NCI-H2171 treated with DMSO at 0.1 percent for 48 hours (cell line): ENCODE measurements at regions not wholly inside any gene's neighbourhood (a gene's known extent, or its start where the extent isn't known, plus 50 kb on each side); places are given as distances from the start of the nearest gene placed in this dataset.
"Not testable (repeated sequence)": the region's sequence is repeated elsewhere in the genome, so short reads cannot be mapped to it uniquely, and the experiment has no call there.

Experiments used
- DNase-seq: peaks from one replicate; lab custom pipeline; 2025; lab: John Stamatoyannopoulos, UW

GRCh38 chr1:76687307-76688175, 179.7 kb upstream of the ST6GALNAC5 start:
- DNase-seq = peak; percentile 3

DNA sequence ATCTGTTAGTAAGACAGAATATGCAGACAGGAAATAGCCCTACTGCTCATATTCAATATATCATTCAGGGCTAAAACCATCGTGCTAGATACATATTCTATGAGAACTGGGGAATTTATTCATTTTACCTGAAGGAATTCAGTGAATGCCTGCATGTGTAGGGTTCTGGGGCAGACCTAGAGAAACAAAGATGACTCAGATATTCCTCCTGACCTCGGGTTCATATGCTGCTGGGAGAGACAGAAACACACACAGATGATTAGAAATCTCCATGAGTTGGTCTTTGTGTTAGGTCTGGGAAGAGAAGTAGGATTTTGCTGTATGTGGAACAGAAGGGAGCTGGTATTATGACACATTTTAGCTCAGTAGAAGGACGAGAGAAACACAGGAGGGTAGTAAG, 176.5 kb upstream of the ST6GALNAC5 start:
- no peak for DNase-seq

DNA sequence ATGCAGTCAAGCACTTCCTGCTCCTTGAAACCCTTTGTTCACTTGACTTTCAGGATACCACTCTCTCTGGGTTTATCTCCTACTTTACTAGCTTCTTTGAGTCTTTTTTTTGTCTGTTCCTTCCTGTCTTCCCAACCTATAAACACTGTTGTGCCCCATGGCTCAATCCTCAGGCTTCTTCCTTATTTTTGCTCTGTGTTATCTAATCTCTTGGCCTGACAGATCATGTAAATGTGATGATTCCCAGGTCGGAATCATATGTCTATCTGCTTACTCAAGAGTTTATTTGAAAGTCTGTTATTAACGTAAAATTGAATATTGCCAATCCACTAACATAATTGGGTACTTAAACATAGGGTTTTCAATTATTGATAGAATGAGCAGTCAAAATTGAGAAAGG, 171.7 kb upstream of the ST6GALNAC5 start:
- no peak for DNase-seq

- DNase-seq = peak; percentile 20
Measured at GRCh38 chr1:76697361-76697760, 169.9 kb upstream of the ST6GALNAC5 start.

DNA sequence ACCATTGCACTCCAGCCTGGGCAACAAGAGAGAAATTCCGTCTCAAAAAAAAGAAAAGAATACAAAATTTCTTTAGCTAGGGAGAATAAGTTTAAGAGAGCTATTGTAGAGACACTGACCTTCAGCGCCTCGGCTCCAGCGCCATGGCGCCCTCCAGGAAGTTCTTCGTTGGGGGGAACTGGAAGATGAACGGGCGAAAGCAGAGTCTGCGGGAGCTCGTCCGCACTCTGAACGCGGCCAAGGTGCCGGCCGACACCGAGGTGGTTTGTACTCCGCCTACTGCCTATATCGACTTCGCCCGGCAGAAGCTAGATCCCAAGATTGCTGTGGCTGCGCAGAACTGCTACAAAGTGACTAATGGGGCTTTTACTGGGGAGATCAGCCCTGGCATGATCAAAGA, 167.6 kb upstream of the ST6GALNAC5 start:
- DNase-seq = not testable (repeated sequence)

DNA sequence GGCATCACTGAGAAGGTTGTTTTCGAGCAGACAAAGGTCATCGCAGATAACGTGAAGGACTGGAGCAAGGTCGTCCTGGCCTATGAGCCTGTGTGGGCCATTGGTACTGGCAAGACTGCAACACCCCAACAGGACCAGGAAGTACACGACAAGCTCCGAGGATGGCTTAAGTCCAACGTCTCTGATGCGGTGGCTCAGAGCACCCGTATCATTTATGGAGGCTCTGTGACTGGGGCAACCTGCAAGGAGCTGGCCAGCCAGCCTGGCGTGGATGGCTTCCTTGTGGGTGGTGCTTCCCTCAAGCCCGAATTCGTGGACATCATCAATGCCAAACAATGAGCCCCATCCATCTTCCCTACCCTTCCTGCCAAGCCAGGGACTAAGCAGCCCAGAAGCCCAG, 167.1 kb upstream of the ST6GALNAC5 start:
- DNase-seq = not testable (repeated sequence)

- DNase-seq = no peak
Measured at GRCh38 chr1:76705560-76705959, 161.7 kb upstream of the ST6GALNAC5 start.

- peak; percentile 8 for DNase-seq
Measured at GRCh38 chr1:76713535-76713934, 153.7 kb upstream of the ST6GALNAC5 start.

- no peak for DNase-seq
Measured at GRCh38 chr1:76715474-76715873, 151.8 kb upstream of the ST6GALNAC5 start.

GRCh38 chr1:76723949-76724348, 143.3 kb upstream of the ST6GALNAC5 start:
- DNase-seq = no peak

DNA sequence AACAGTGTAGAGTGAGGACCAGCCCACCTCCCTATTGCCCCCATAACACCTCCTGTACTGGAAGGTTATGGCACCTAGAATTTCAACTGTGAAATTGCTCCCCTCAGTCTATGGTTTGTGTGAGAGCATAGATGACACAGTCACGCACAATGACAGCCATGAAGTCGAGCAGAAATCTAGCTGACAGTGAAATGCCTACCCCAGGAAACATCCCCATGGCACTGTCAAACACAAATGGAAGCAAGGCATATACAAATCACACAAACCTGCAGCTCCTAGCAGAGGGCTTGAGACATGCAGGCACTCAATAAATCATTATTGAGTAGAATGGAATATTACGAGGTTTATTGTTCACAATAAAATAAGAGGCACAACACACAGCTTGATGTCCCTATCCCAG, 142.5 kb upstream of the ST6GALNAC5 start:
- DNase-seq = no peak

DNA sequence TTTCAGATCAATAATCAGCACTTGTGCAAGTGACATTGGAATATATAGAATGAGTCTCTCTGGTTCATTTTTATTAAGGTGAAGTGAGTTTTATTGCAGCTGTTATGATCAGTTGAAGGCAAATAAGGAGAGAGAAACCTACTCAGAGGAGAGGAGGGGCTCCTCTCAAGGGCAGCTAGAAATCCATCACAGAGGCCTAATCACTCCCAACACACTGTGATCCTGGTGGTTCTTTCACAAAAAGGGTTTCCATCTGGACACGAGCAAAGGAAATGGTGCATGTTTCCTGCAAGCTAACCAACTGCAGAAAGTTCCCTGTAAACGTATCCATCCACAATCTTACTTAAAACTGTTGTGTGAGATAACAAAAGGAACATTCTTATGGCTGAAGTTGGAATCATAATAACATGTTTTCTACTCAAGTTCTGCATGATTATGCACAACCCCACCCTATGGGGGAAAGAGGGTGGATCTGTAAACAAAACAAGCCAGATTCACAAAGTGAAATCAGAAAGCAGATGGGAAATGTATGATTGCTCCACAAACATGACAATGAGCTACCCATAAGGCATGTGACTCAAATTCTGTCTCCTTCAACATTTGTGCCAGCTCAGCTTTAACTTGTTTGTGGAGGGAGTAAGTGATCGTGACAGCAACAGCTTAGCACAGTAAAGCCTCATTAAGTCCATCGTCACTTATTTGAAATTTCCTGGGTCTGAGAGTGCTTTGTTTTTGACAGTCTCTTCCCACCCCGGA, 141.2 kb upstream of the ST6GALNAC5 start:
- peak; percentile 57 for DNase-seq

- DNase-seq = no peak
Measured at GRCh38 chr1:76727520-76727919, 139.8 kb upstream of the ST6GALNAC5 start.

GRCh38 chr1:76729142-76729541, 138.1 kb upstream of the ST6GALNAC5 start:
- no peak for DNase-seq

GRCh38 chr1:76730027-76730426, 137.3 kb upstream of the ST6GALNAC5 start:
- DNase-seq = no peak

GRCh38 chr1:76738355-76738754, 128.9 kb upstream of the ST6GALNAC5 start:
- DNase-seq = not testable (repeated sequence)

DNA sequence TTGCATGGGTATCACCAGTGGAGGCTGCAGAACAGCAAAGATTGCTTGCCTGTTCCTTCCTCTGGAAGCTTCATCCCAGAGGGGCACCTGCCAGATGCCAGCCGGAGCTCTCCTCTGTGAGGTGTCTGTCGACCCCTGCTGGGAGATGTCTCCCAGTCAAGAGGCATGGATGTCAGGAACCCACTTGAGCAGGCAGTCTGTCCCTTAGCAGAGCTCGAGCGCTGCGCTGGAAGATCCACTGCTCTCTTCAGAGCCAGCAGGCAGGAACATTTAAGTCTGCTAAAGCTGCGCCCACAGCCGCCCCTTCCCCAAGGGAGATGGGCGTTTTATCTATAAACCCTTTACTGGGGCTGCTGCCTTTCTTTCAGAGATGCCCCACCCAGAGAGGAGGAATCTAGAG, 126.3 kb upstream of the ST6GALNAC5 start:
- peak; percentile 32 for DNase-seq

DNA sequence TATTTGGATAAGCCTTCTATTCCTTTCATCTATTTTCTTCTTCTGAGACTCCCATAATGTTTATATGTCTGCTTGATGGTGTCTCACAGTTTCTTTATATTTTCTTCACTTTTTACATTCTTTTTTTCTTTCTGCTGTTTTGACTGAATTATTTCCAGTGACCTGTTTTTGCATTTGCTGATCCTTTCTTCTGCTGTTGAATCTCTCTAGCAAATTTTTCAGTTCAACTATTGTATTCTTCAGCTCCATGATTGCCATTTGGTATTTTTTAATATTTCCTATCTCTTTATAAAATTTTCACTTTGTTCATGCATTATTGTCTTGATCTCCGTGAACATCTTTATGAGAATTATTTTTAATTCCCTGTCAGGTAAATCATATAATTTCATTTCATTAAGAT, 122.3 kb upstream of the ST6GALNAC5 start:
- DNase-seq = no peak

DNA sequence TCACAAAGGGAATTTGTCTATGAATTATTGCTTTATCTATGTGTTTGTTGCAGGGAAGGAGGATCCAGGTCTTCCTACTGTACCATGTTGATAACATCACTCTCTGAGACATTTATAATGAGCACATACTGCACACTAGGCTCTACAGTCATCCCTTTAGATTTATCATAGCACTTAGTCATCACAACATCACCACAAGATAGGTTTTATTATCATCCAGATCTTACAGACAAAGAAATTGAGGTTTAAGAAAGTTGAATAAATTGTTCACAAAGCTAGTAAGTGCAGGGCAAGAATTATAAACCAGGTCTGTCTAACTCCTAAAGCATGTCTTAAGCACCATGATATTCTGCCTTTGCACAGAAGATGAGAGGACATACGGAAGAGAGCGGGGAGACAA, 121.1 kb upstream of the ST6GALNAC5 start:
- no peak for DNase-seq

DNA sequence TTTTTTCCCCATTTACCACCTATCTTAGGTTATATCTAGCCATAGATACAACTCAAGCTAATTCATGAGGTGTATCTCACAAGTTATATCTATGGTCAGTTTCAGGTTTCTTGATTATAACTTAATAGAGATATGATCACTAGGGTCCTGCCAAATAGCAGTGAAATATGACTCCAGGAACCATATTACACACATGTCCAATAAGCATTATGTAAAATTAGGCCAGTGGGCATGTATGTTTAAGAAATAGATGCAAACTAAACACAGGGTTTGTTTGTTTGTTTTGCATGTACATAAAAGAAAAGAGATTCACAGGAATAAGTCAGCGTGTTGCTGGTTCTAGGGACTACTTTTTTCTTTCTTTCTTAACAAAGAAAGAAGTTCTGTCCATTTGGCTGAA, 112.5 kb upstream of the ST6GALNAC5 start:
- no peak for DNase-seq

DNA sequence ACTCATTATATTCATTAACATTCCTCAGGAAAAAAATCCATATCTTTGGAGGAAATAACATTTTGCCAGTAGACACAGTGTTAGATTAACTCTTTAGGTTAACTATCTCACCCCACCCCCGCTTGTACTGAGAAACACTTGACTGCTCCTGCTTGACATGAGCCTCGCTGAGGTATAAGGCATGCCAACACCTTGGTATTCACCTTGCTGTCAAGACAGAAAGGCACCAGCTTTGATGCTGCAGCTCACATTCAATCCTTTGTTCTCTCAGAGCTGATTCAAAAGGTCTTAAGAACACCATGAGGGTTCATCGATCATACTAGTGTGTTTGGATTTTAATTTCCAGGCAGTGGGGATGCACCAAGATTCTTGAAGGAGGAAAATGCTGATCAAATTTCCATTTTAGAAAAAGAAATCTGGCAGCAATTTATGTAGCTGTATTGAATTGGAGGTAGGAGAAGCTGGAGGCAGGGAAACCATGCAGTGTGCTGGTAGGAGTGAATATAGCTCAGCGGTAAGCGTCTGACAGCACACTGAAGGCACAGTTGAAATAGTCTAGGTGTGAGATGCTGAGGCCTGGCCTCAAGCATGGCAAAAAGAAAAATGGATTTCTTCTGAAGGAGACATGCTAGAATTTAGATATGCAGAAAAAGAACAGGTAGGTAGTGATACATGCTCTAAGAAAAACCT, 108.0 kb upstream of the ST6GALNAC5 start:
- no peak for DNase-seq

DNA sequence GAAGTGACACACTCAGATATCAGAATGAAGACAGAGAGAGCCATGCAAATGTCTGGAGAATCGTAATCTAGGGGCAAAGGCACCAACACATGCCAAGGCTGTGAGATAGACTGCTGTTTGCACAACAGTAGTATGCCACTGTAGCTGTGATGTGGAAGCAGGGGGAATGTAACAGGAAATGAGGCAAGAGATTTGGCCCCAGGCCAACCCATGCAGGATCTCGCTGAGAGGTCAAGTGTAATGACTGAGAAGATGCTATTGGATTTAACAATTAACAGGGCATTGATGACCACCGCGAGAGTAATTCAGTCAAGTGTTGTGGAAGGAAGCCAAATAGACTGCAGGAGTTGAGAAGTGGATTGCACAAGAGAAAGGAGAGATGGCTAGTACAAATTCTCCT, 107.3 kb upstream of the ST6GALNAC5 start:
- DNase-seq = no peak

- no peak for DNase-seq
Measured at GRCh38 chr1:76763738-76764137, 103.5 kb upstream of the ST6GALNAC5 start.
